ENCODE measurements at regions not wholly inside any gene's neighbourhood (a gene's known extent, or its start where the extent isn't known, plus 50 kb on each side); places are given as distances from the start of the nearest gene placed in this dataset.

DNA sequence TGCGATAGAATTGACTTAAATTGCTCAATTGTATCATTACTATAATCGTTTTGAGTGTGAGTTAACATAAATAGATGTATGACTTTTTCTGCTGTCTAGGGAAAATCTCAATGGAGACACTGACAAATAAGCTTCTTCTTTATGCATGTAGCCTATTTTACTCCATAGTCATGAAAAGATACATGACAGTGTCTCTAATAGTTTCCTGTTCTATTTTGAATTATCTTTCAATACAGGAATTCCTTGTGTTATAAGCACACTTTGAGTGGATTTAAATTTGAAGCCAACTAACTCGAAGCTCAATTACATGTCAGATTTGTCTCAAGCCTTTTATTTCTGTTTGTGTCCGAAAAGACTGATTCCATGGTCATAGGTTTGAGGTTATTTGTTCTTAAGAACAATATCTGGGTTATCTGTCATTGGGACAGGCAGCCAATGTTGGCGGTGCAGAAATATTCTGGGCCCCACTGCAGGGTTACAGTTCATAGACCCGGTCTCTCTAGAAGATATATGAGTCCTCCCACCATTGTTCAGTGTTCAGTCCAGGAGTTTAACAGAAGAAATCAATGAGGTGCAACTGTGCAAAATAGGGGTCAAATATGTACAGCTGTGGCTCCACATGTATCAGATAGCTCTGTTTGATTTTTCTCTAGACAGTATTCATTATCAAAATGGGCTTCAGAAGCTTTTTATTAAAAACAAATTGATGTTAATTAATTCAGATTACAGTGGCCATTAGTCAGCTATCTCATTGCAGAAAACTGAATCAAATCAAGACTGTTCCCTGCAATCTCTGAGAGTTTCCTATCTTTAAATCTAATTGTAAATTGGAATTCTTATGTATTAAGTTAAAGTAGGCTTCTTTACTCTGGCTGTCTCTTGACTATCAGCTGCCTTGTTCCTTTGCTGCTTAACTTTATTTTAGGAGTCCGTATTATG lies 1238.8 kb downstream of the NXPH1 start:
- no peak overlapping the region for H3K9ac ChIP-seq (ENCODE audit: low read length)
- no peaks in the 10 kb centered on the region for H3K4me1 ChIP-seq (ENCODE audit: control insufficient read depth, low read depth, low read length)
- no peak overlapping the region for H3K27ac ChIP-seq (ENCODE audit: low read depth, low read length)
- no peaks in the 10 kb centered on the region for H3K79me1 ChIP-seq (ENCODE audit: low read length)
- no peak overlapping the region for H2BK15ac ChIP-seq (replicated peaks; ENCODE audit: low read depth)
- H2BK120ac ChIP-seq (ENCODE audit: low read depth, low read length): no peak overlapping the region
- no peak overlapping the region for H3K56ac ChIP-seq (ENCODE audit: low read length)
- no peak overlapping the region for H3K4me3 ChIP-seq (ENCODE audit: low read length)
- no peaks in the 10 kb centered on the region for H3K27me3 ChIP-seq (ENCODE audit: insufficient read depth, low read length, poor library complexity)
- no CpG with 5 or more reads among the region's 7 CpGs for WGBS (ENCODE audit: extremely low coverage, insufficient coverage, low lambda C conversion rate)
- no peak overlapping the region for H3K4me2 ChIP-seq (ENCODE audit: low read length)
- H4K8ac ChIP-seq (ENCODE audit: low read depth, low read length): no peak overlapping the region
- H3K4ac ChIP-seq (ENCODE audit: low read depth, low read length): no peak overlapping the region
- no peak overlapping the region for H3K23ac ChIP-seq (ENCODE audit: low read length)
- H2AK5ac ChIP-seq (ENCODE audit: low read length): no peak overlapping the region
- H3K79me2 ChIP-seq (ENCODE audit: control insufficient read depth, insufficient read depth, low read length): no peaks in the 10 kb centered on the region
- no peak overlapping the region for H3K18ac ChIP-seq (ENCODE audit: low read length)
- no peak for DNase-seq
- H2BK5ac ChIP-seq (ENCODE audit: low read length): no peak overlapping the region
- no peak overlapping the region for H4K5ac ChIP-seq (ENCODE audit: low read length)
- H3K36me3 ChIP-seq (ENCODE audit: control insufficient read depth, insufficient read depth, low read length): no peaks in the 10 kb centered on the region

DNA sequence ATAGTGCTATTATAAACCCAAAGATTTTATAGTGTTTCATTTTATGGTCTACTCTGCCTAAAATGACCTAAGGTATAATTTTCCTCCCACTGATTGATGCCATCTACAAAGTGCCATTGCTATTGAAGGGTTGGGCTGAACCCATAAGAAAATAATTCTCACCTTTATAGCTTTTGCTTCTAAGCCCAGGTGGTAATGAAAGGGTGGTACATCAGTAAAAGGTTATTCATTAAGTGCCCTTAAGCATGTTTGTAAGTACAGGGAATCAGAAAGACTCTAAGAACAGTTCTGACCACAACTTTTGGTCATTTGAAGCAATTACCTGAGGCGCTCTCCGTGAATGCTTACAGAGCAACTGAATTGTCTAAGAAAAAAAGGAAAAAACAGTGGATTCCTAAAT lies 1247.3 kb downstream of the NXPH1 start:
- DNase-seq: no peak
- H2BK120ac ChIP-seq (ENCODE audit: low read depth, low read length): no peak overlapping the region
- H3K36me3 ChIP-seq (ENCODE audit: control insufficient read depth, insufficient read depth, low read length): no peaks in the 10 kb centered on the region
- H3K27me3 ChIP-seq (ENCODE audit: insufficient read depth, low read length, poor library complexity): no peaks in the 10 kb centered on the region
- no CpG with 5 or more reads among the region's 2 CpGs for WGBS (ENCODE audit: extremely low coverage, insufficient coverage, low lambda C conversion rate)
- H3K23ac ChIP-seq (ENCODE audit: low read length): no peak overlapping the region
- H3K4me1 ChIP-seq (ENCODE audit: control insufficient read depth, low read depth, low read length): no peaks in the 10 kb centered on the region
- H3K4me3 ChIP-seq (ENCODE audit: low read length): no peak overlapping the region
- H3K56ac ChIP-seq (ENCODE audit: low read length): no peak overlapping the region
- H4K8ac ChIP-seq (ENCODE audit: low read depth, low read length): no peak overlapping the region
- no peak overlapping the region for H3K18ac ChIP-seq (ENCODE audit: low read length)
- no peak overlapping the region for H2AK5ac ChIP-seq (ENCODE audit: low read length)
- no peaks in the 10 kb centered on the region for H3K79me2 ChIP-seq (ENCODE audit: control insufficient read depth, insufficient read depth, low read length)
- no peak overlapping the region for H3K27ac ChIP-seq (ENCODE audit: low read depth, low read length)
- H2BK5ac ChIP-seq (ENCODE audit: low read length): no peak overlapping the region
- H4K5ac ChIP-seq (ENCODE audit: low read length): no peak overlapping the region
- H3K4ac ChIP-seq (ENCODE audit: low read depth, low read length): no peak overlapping the region
- H2BK15ac ChIP-seq (replicated peaks; ENCODE audit: low read depth): no peak overlapping the region
- no peak overlapping the region for H3K4me2 ChIP-seq (ENCODE audit: low read length)
- H3K9ac ChIP-seq (ENCODE audit: low read length): no peak overlapping the region
- H3K79me1 ChIP-seq (ENCODE audit: low read length): no peaks in the 10 kb centered on the region

DNA sequence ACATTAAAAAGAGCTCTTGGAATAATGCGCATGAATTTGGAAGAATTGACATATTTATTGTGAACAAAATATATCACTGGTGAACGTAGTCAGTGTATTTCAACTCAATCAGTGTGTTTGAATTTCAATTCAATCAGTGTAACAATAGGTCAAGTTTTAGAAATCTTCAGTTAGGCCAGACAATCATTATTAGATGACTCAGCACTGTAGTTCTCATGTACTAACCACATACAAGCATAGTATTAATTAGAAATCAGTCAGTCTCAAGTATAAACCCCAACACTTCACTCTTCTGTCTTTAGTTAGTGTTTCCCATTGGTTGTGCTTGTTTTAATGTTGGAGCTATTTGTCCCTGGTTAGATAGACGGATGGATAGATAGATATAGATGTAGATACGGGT lies 1247.9 kb downstream of the NXPH1 start:
- Histone ChIP-seq H3K36me3 (ENCODE audit: control insufficient read depth, insufficient read depth, low read length) (no peaks in the 10 kb centered on the region), H3K4me3 (ENCODE audit: low read length) (no peak overlapping the region), H2BK15ac (replicated peaks; ENCODE audit: low read depth) (no peak overlapping the region), H3K27me3 (ENCODE audit: insufficient read depth, low read length, poor library complexity) (no peaks in the 10 kb centered on the region), H2AK5ac (ENCODE audit: low read length) (no peak overlapping the region), H3K56ac (ENCODE audit: low read length) (no peak overlapping the region), H3K18ac (ENCODE audit: low read length) (no peak overlapping the region), H4K5ac (ENCODE audit: low read length) (no peak overlapping the region), H2BK120ac (ENCODE audit: low read depth, low read length) (no peak overlapping the region), H3K23ac (ENCODE audit: low read length) (no peak overlapping the region), H3K9ac (ENCODE audit: low read length) (no peak overlapping the region), H3K79me2 (ENCODE audit: control insufficient read depth, insufficient read depth, low read length) (no peaks in the 10 kb centered on the region), H2BK5ac (ENCODE audit: low read length) (no peak overlapping the region), H3K4me2 (ENCODE audit: low read length) (no peak overlapping the region), H3K27ac (ENCODE audit: low read depth, low read length) (no peak overlapping the region), H3K4ac (ENCODE audit: low read depth, low read length) (no peak overlapping the region), H4K8ac (ENCODE audit: low read depth, low read length) (no peak overlapping the region), H3K79me1 (ENCODE audit: low read length) (no peaks in the 10 kb centered on the region), H3K4me1 (ENCODE audit: control insufficient read depth, low read depth, low read length) (no peaks in the 10 kb centered on the region)
- no peak for DNase-seq
- no CpG with 5 or more reads among the region's 4 CpGs for WGBS (ENCODE audit: extremely low coverage, insufficient coverage, low lambda C conversion rate)

DNA sequence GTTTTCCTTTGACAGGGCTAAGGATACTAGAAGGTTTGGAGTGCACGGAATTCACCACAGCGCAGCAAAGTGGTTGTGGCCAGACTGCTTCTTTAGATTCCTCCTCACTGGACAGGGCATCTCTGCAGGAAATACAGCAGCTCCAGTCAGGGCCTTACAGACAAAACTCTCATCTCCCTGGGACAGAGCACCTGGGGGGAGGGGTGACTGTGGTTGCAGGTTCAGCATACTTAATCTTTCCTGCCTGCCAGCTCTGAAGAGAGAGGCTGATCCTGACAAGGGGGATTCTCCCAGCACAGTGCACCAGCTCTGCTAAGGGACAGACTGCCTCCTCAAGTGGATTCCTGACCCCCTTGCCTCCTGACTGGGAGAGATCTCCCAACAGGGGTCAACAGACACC lies 1257.9 kb downstream of the NXPH1 start:
- Histone ChIP-seq H2BK15ac (replicated peaks; ENCODE audit: low read depth) (no peak overlapping the region), H2BK120ac (ENCODE audit: low read depth, low read length) (no peak overlapping the region), H3K36me3 (ENCODE audit: control insufficient read depth, insufficient read depth, low read length) (no peaks in the 10 kb centered on the region), H3K4ac (ENCODE audit: low read depth, low read length) (no peak overlapping the region), H3K79me1 (ENCODE audit: low read length) (no peaks in the 10 kb centered on the region), H3K4me2 (ENCODE audit: low read length) (no peak overlapping the region), H3K4me3 (ENCODE audit: low read length) (no peak overlapping the region), H3K9ac (ENCODE audit: low read length) (no peak overlapping the region), H3K79me2 (ENCODE audit: control insufficient read depth, insufficient read depth, low read length) (no peaks in the 10 kb centered on the region), H4K8ac (ENCODE audit: low read depth, low read length) (no peak overlapping the region), H3K4me1 (ENCODE audit: control insufficient read depth, low read depth, low read length) (no peaks in the 10 kb centered on the region), H3K18ac (ENCODE audit: low read length) (no peak overlapping the region), H3K27me3 (ENCODE audit: insufficient read depth, low read length, poor library complexity) (no peaks in the 10 kb centered on the region), H3K23ac (ENCODE audit: low read length) (no peak overlapping the region), H2BK5ac (ENCODE audit: low read length) (no peak overlapping the region), H3K27ac (ENCODE audit: low read depth, low read length) (no peak overlapping the region), H2AK5ac (ENCODE audit: low read length) (no peak overlapping the region), H4K5ac (ENCODE audit: low read length) (no peak overlapping the region), H3K56ac (ENCODE audit: low read length) (peak overlapping the region; percentile 15)
- WGBS (ENCODE audit: extremely low coverage, insufficient coverage, low lambda C conversion rate): no CpG with 5 or more reads among the region's 2 CpGs
- peak; percentile 40 for DNase-seq

DNA sequence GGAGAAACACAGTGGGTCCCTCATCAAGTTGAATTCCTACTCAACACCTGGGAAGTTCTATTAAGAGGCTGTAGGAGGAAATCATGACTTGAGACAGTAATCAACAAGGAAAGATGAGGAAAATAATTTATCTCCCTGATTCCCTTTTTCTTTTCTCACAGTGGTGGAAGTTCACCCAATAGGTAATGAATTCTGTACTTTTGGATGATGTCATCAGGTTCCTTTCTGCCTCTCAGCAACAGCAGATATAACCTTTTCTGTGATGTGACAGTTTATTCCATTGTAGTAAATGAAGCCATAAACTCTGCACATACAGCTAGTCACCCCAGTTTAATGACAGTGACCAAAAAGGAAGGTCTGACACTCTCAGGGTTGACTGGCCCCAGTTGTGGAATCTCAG lies 1265.0 kb downstream of the NXPH1 start:
- no peak overlapping the region for H4K5ac ChIP-seq (ENCODE audit: low read length)
- no peaks in the 10 kb centered on the region for H3K79me1 ChIP-seq (ENCODE audit: low read length)
- no peak overlapping the region for H3K27ac ChIP-seq (ENCODE audit: low read depth, low read length)
- H2AK5ac ChIP-seq (ENCODE audit: low read length): no peak overlapping the region
- no peak overlapping the region for H3K4me2 ChIP-seq (ENCODE audit: low read length)
- no peak overlapping the region for H2BK5ac ChIP-seq (ENCODE audit: low read length)
- no peak overlapping the region for H2BK15ac ChIP-seq (replicated peaks; ENCODE audit: low read depth)
- no peak for DNase-seq
- H3K4me3 ChIP-seq (ENCODE audit: low read length): no peak overlapping the region
- H3K23ac ChIP-seq (ENCODE audit: low read length): no peak overlapping the region
- H2BK120ac ChIP-seq (ENCODE audit: low read depth, low read length): no peak overlapping the region
- no peaks in the 10 kb centered on the region for H3K4me1 ChIP-seq (ENCODE audit: control insufficient read depth, low read depth, low read length)
- no peak overlapping the region for H3K9ac ChIP-seq (ENCODE audit: low read length)
- no peak overlapping the region for H3K4ac ChIP-seq (ENCODE audit: low read depth, low read length)
- H4K8ac ChIP-seq (ENCODE audit: low read depth, low read length): no peak overlapping the region
- no peak overlapping the region for H3K18ac ChIP-seq (ENCODE audit: low read length)
- H3K79me2 ChIP-seq (ENCODE audit: control insufficient read depth, insufficient read depth, low read length): no peaks in the 10 kb centered on the region
- H3K36me3 ChIP-seq (ENCODE audit: control insufficient read depth, insufficient read depth, low read length): no peaks in the 10 kb centered on the region
- H3K56ac ChIP-seq (ENCODE audit: low read length): no peak overlapping the region
- H3K27me3 ChIP-seq (ENCODE audit: insufficient read depth, low read length, poor library complexity): no peaks in the 10 kb centered on the region

DNA sequence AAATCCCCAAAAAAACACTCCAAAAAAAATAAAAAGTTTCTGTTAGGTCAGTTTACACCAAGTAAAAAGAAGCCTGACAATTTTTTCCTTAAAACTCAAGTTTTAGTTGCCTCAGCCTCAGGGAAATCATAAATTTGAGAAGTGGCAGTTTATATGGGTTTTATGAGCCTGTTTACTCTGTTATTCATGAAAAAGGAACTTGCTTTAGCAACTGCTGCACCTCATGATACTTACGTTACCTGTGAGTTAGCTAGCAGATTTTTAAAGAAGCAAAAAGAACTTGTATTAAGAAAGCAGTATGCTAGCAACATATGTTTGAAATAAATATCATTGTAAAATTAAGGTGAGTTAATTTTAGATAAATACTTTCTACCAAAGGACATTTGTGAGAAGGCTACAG lies 1264.5 kb upstream of the PHF14 start:
- Histone ChIP-seq H3K79me1 (ENCODE audit: low read length) (no peaks in the 10 kb centered on the region), H4K5ac (ENCODE audit: low read length) (no peak overlapping the region), H3K23ac (ENCODE audit: low read length) (no peak overlapping the region), H4K8ac (ENCODE audit: low read depth, low read length) (no peak overlapping the region), H2BK120ac (ENCODE audit: low read depth, low read length) (no peak overlapping the region), H3K4me1 (ENCODE audit: control insufficient read depth, low read depth, low read length) (no peaks in the 10 kb centered on the region), H3K18ac (ENCODE audit: low read length) (no peak overlapping the region), H2BK5ac (ENCODE audit: low read length) (no peak overlapping the region), H2BK15ac (replicated peaks; ENCODE audit: low read depth) (no peak overlapping the region), H3K4ac (ENCODE audit: low read depth, low read length) (no peak overlapping the region), H2AK5ac (ENCODE audit: low read length) (no peak overlapping the region), H3K9ac (ENCODE audit: low read length) (no peak overlapping the region), H3K27ac (ENCODE audit: low read depth, low read length) (no peak overlapping the region), H3K27me3 (ENCODE audit: insufficient read depth, low read length, poor library complexity) (no peaks in the 10 kb centered on the region), H3K36me3 (ENCODE audit: control insufficient read depth, insufficient read depth, low read length) (no peaks in the 10 kb centered on the region), H3K4me2 (ENCODE audit: low read length) (no peak overlapping the region), H3K56ac (ENCODE audit: low read length) (no peak overlapping the region), H3K79me2 (ENCODE audit: control insufficient read depth, insufficient read depth, low read length) (no peaks in the 10 kb centered on the region), H3K4me3 (ENCODE audit: low read length) (no peak overlapping the region)
- WGBS (ENCODE audit: extremely low coverage, insufficient coverage, low lambda C conversion rate): no CpG with 5 or more reads among the region's 1 CpG
- no peak for DNase-seq
